Astrocyte (in vitro differentiated cells and primary cell): ENCODE measurements at regions not wholly inside any gene's neighbourhood (a gene's known extent, or its start where the extent isn't known, plus 50 kb on each side); places are given as distances from the start of the nearest gene placed in this dataset.

Experiments used
- CTCF ChIP-seq: IDR thresholded peaks from 2 replicates; pipeline ENCODE4 v1.5.1; 2011; ENCODE audit warnings: low read depth, mild to moderate bottlenecking, inconsistent platforms, low read length, moderate library complexity; ENCODE audit not compliant: insufficient read depth
- EZH2 ChIP-seq: IDR thresholded peaks from 2 replicates; pipeline ENCODE4 v1.6.1; 2012; ENCODE audit warnings: mild to moderate bottlenecking, low read length, inconsistent platforms; ENCODE audit not compliant: insufficient read depth

DNA sequence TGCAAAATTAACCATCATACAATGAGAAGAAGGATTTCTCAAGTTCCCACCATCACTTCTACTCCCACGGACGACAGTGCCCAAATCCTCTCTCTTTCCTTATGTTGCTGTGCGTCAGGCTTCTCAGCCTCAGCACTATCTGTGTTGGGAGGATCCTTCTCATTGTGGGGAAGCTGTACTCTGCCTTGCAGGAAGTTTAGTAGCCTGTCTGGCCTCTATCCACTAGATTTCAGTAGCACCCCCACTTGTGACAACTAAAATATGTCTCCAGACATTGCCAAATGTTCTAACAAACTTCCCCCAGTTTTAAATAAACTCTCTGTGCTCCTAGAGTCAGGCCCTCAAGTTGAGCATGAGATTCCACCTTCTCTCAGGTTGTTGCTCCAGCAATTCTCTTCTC lies 545.9 kb upstream of the ZFP42 start:
- TF ChIP-seq CTCF (no peak), EZH2 (no peak)
